Chondrocyte (in vitro differentiated cells): ENCODE measurements at regions not wholly inside any gene's neighbourhood (a gene's known extent, or its start where the extent isn't known, plus 50 kb on each side); places are given as distances from the start of the nearest gene placed in this dataset.
A peak's percentile ranks its signal among the peaks of the same experiment; 100 is the strongest.

Source experiments
- DNase-seq: peaks from one replicate; pipeline ENCODE4 v3.0.0; 2021; ENCODE audit warnings: mixed read lengths, low spot score
- H3K27ac Mint-ChIP-seq: one replicate; pipeline ENCODE4 v1.8.0; 2021; ENCODE audit warnings: mild to moderate bottlenecking, moderate library complexity, mixed read lengths; ENCODE audit not compliant: unreplicated experiment
- H3K27me3 Mint-ChIP-seq: 2 replicates; pipeline ENCODE4 v1.8.0; 2021; ENCODE audit warnings: low read depth, mixed read lengths
- H3K36me3 Mint-ChIP-seq: 2 replicates; pipeline ENCODE4 v1.8.0; 2021; ENCODE audit warnings: low read depth, mixed read lengths
- H3K4me1 Mint-ChIP-seq: 2 replicates; pipeline ENCODE4 v1.8.0; 2021; ENCODE audit warnings: low read depth, mild to moderate bottlenecking, mixed read lengths
- H3K4me3 Mint-ChIP-seq: one replicate; pipeline ENCODE4 v1.8.0; 2021; ENCODE audit warnings: mild to moderate bottlenecking, moderate library complexity, mixed read lengths; ENCODE audit not compliant: unreplicated experiment
- H3K9me3 Mint-ChIP-seq: 2 replicates; pipeline ENCODE4 v1.8.0; 2021; ENCODE audit warnings: low read depth, mixed read lengths
- CTCF ChIP-seq: fragments of 200-600 bp; sonication (generic); IDR thresholded peaks from 2 replicates; pipeline ENCODE4 v1.5.0; 2021; ENCODE audit warnings: antibody characterized with exemption, mild to moderate bottlenecking, moderate library complexity

GRCh38 chr1:94316183-94316582 is 78.8 kb upstream of the ARHGAP29 start:
- no peak for DNase-seq
- H3K36me3 Mint-ChIP-seq: no peaks in the 10 kb centered on the region
- H3K4me1 Mint-ChIP-seq: peaks cover 29% of the 10 kb centered on the region
- H3K4me3 Mint-ChIP-seq: no peak overlapping the region
- peak overlapping the region; percentile 9 for H3K27ac Mint-ChIP-seq
- no peak for TF ChIP-seq CTCF
- H3K9me3 Mint-ChIP-seq: no peaks in the 10 kb centered on the region
- no peaks in the 10 kb centered on the region for H3K27me3 Mint-ChIP-seq

- Mint-ChIP-seq H3K4me3 (no peak overlapping the region), H3K9me3 (no peaks in the 10 kb centered on the region)
Observed at GRCh38 chr1:94315552-94316116, 78.2 kb upstream of the ARHGAP29 start.

GRCh38 chr1:94314222-94314858 is 77.0 kb upstream of the ARHGAP29 start:
- no peak for TF ChIP-seq CTCF
- DNase-seq: no peak
- H3K36me3 Mint-ChIP-seq: no peaks in the 10 kb centered on the region
- no peaks in the 10 kb centered on the region for H3K9me3 Mint-ChIP-seq
- peaks cover 22% of the 10 kb centered on the region for H3K4me1 Mint-ChIP-seq
- H3K4me3 Mint-ChIP-seq: no peak overlapping the region
- H3K27ac Mint-ChIP-seq: peak overlapping the region; percentile 58
- no peaks in the 10 kb centered on the region for H3K27me3 Mint-ChIP-seq

More at GRCh38 chr1:94315552-94316116, 78.2 kb upstream of the ARHGAP29 start:
- no peak for TF ChIP-seq CTCF
- no peak for DNase-seq
- Mint-ChIP-seq H3K27me3 (no peaks in the 10 kb centered on the region), H3K4me1 (peaks cover 29% of the 10 kb centered on the region), H3K27ac (no peak overlapping the region), H3K36me3 (no peaks in the 10 kb centered on the region)

GRCh38 chr1:94310570-94311270 is 73.3 kb upstream of the ARHGAP29 start:
- Mint-ChIP-seq H3K27ac (no peak overlapping the region), H3K4me1 (peaks cover 31% of the 10 kb centered on the region), H3K4me3 (no peak overlapping the region), H3K27me3 (no peaks in the 10 kb centered on the region), H3K9me3 (no peaks in the 10 kb centered on the region), H3K36me3 (no peaks in the 10 kb centered on the region)
- no peak for TF ChIP-seq CTCF
- DNase-seq: no peak

- Mint-ChIP-seq H3K4me3 (no peak overlapping the region), H3K36me3 (no peaks in the 10 kb centered on the region), H3K4me1 (peaks cover 37% of the 10 kb centered on the region), H3K9me3 (no peaks in the 10 kb centered on the region), H3K27me3 (no peaks in the 10 kb centered on the region), H3K27ac (no peak overlapping the region)
- no peak for DNase-seq
- TF ChIP-seq CTCF: no peak
Observed at GRCh38 chr1:94309829-94310569, 72.6 kb upstream of the ARHGAP29 start.
